Spleen (tissue), 7 donors: ENCODE measurements at regions not wholly inside any gene's neighbourhood (a gene's known extent, or its start where the extent isn't known, plus 50 kb on each side); places are given as distances from the start of the nearest gene placed in this dataset.

Experiments
- POLR2A ChIP-seq, 3 donors: fragments of 450-650 bp; IDR thresholded peaks; one replicate each; pipeline ENCODE4 v1.5.1; 2017; ENCODE audit warnings: antibody characterized with exemption in 3 of 3, mild to moderate bottlenecking in 1 of 3
- POLR2AphosphoS5 ChIP-seq, 3 donors: sonication (generic); formaldehyde crosslinking; IDR thresholded peaks; one replicate each; pipeline ENCODE4 v1.5.1; 2017; ENCODE audit warnings: antibody characterized with exemption in 3 of 3
- TF ChIP-seq, protein P1 (sequence below), 11 experiments: fragments of 200-600 bp in 7 of 11; fragments of 450-650 bp in 4 of 11; sonication (generic) in 4 of 11; IDR thresholded peaks in 8 of 11; conservative IDR thresholded peaks in 3 of 11; 1 replicate in 7 of 11; 2 replicates in 4 of 11; pipeline versions ENCODE4 v1.4.0 to v1.8.0; 2016 to 2021; ENCODE audit warnings: antibody characterized with exemption in 11 of 11, inconsistent platforms in 4 of 11, mild to moderate bottlenecking in 1 of 11
- donor health status: DM: no; HTN: no; CAD: no; lungs with moderate emphysema.
- donor health status: DM: no; HTN: no; CAD: no.
- donor health status: DM: no; HTN: no; CAD: no.

DNA sequence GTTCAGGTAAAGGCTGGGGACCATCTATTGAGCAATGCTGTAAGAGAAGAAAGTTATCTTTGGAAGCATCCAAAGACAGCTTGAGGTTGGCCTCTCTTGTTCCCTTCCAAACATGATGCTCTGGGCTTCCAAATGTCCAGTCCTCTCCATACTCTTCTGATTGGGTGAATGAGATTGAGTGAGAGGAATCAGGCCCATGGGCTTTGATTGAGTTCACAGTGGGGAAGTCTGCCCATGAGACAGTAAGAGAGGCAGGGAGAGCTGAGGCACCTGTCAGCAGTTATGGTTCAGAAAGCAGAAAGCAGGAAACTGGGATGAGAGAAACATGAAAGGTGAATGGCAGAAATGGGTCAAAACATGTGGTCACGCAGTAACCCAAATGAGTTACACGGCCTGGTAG lies 1006.9 kb downstream of the VRK1 start:
- TF ChIP-seq, protein P1, sequence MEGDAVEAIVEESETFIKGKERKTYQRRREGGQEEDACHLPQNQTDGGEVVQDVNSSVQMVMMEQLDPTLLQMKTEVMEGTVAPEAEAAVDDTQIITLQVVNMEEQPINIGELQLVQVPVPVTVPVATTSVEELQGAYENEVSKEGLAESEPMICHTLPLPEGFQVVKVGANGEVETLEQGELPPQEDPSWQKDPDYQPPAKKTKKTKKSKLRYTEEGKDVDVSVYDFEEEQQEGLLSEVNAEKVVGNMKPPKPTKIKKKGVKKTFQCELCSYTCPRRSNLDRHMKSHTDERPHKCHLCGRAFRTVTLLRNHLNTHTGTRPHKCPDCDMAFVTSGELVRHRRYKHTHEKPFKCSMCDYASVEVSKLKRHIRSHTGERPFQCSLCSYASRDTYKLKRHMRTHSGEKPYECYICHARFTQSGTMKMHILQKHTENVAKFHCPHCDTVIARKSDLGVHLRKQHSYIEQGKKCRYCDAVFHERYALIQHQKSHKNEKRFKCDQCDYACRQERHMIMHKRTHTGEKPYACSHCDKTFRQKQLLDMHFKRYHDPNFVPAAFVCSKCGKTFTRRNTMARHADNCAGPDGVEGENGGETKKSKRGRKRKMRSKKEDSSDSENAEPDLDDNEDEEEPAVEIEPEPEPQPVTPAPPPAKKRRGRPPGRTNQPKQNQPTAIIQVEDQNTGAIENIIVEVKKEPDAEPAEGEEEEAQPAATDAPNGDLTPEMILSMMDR (IDR thresholded peaks at IDR 0.05 in 8 of 11, conservative IDR thresholded peaks at IDR 0.05 in 3 of 11), result no peak
- TF ChIP-seq POLR2AphosphoS5 (IDR thresholded peaks at IDR 0.05) (no peak), POLR2A (IDR thresholded peaks at IDR 0.05) (no peak)
